GM18907 (cell line): ENCODE measurements at regions not wholly inside any gene's neighbourhood (a gene's known extent, or its start where the extent isn't known, plus 50 kb on each side); places are given as distances from the start of the nearest gene placed in this dataset.
A peak's percentile ranks its signal among the peaks of the same experiment; 100 is the strongest.

ENCODE experiments used
- ATAC-seq: cut with Tn5 transposase; IDR thresholded peaks from one replicate; pipeline ENCODE4 v1.9.1; 2021; ENCODE audit warnings: mild to moderate bottlenecking, moderate library complexity; ENCODE audit not compliant: unreplicated experiment

DNA sequence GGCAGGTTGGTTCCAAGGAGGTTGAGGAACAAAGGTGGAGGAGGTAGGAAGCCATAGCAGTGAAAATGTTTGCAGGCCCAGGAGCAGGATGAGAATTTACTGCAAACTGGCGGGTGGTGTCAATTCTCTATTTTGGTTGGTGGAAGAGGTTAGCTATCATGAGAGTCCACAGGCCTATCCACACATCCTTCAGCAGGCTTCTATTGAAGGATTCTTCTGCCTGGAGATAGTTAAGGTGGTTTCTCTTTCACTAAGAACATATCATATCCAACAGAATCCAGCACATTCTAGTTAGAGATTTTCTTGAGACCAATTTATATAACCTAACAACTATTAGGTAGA is 68.9 kb upstream of the DYRK2 start:
- ATAC-seq, result no peak

- ATAC-seq, result no peak
Observed at GRCh38 chr12:67582238-67582834, 66.2 kb upstream of the DYRK2 start.

DNA sequence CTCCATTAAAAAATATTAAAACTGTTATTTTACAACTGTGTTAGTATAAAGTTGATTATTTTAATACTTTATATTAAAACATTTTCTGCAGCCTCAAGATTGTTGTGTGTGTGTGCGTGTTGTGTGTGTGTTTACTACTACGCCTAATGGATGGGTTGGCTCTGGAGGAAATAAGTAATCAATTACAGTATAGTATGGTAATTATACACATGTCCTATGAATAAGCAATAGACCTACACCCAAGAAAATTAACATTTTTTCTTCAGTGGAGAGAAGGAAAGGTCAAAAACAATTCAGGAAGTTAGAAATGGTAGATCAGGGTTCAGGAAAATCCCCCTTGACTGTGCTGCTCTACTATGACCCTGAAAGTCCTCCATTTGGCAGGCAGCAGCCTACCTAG is 65.7 kb upstream of the DYRK2 start:
- no peak for ATAC-seq

DNA sequence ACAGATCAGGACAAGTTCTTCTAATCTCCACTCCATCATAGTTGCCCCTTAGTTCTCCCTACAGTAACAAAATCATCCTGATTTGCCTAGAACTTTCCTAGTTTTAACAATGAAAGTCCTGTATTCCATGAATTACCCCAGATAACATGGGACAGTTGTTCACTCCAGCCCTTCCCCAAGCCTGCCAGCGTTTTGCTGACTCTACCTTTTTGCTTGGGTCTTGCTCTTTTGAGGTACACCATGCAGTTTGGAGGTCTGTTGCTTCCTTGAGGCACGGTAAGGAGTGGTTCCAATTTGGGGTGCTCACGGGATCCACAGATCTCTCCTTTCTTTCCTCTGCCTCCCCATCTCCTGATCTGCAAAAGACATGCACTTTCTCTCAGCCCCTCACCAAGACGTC is 61.6 kb upstream of the DYRK2 start:
- ATAC-seq, result no peak

DNA sequence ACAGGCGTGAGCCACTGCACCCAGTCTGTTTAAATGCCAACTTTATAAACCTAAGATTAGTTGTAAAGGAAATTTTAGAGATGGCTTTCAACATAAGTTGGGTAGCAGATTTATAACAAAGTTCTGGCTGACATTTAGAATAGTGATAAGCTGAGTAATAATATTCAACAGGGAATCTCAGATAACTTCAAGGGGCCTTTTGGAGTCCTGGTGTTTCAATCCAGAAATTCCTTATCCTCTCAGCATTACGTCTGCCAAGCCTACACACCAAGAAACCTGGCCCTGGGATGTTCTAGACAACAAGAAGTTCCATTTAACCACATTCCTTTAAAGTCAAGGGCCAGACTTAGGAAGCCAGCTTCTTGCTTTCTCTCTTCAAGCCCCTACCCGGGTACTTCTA is 59.5 kb upstream of the DYRK2 start:
- ATAC-seq, result no peak

DNA sequence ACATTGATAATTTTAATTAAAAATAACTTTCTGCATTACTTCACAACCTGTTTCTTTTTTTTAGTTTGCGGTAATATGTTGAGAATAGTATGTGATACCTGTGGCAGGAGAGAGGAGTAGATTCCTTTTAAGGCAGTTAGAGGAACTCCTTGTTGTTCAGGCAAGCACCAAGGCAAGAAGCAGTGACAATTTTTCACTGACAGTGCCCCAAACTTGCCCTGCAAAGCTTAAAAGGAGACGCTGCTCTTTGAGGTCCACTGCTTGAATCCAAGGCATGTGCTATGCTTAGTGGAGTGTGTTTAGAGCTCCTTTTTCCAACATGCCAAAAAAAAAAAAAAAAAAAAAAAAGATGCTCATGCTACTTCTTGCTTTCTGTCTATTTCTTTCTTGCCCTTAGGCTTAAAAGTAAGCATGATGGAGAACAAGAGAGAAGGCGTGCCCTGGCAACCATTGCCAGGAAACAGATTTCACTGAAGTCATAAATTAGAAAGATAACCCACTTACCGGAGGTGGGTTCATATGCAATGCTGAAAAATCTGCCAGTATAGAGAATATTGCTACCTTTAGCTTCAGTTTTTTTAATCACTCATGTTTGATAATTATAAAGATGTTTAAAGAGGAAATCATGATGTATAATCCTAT is 58.3 kb upstream of the DYRK2 start:
- no peak for ATAC-seq

- peak; percentile 95 for ATAC-seq
Observed at GRCh38 chr12:67592228-67593011, 56.1 kb upstream of the DYRK2 start.

DNA sequence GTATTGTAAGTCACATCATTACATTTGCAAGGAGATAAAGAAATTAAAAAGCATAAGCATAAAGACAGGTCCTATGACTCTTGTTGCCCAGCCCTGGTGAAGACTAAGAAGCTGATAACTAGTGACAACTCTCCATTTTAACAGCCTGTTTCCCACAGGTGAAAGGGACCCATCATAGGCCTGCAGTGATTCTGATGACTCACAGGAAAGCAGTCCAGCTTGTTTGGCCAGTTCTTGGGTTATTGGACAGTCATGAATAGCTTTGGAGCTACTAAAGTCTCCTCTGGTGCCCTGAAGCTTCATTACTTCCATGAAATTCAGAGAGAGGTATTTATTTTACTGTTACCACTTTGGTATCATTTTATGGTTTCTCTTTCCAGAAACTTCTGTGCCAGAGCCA is 55.5 kb upstream of the DYRK2 start:
- ATAC-seq, result no peak

- no peak for ATAC-seq
Observed at GRCh38 chr12:67593461-67594330, 54.8 kb upstream of the DYRK2 start.

DNA sequence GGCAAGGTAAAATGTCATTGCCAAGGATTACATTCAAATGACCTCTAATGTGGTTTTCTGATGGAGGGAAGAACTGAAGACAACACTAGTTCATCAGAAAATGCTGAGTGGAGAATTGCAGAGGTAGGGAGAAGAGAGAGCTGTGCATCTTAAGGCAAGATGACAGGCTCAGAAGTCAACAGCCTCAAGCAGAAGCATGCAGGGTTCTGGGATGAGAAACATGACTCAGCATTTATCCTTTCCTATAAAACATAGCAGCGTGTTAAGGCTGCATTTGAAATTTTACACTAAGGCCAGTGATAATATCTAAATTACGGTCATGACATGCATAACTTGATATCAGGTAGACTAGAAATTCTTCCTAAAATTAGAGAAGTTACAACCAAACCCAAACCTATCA is 53.7 kb upstream of the DYRK2 start:
- no peak for ATAC-seq

DNA sequence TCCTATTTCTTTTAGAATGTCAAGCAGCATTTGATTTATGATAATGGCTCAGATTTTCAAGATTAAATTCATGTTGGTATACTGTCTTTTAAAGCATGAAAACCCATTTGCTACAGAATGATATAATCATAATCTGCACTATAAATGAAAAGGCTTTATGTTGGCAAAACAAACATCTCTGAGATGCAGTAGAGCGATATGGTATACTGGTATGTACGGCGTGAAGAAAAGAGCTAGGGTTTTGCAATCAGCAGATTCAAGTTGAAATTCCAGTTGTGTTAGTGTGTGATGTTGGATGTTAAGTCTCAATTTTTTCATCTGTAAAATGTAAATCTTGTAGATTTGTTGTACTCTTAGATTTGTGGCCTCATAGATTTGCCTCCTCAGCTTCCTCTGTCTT is 53.2 kb upstream of the DYRK2 start:
- ATAC-seq, result no peak

DNA sequence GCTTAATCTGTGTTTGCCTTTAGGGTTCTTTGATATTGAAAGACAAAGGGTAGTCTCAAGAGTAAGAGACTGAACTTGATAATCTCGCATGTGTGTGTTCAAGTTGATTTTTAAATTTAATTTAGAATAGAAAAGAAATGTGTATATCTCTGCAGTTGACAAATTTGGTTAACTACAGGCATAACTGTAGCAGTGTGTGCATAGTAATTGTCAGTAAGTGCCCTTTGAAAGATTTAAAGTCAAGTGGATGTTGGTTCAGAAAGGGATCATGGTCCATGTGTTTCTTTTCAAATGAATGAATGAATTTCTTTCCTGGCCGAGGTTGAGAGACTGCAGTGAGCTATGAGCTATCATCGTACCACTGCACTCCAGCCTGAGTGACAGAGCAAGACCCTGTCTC is 49.9 kb upstream of the DYRK2 start:
- ATAC-seq, result no peak
